Dedifferentiated amniotic fluid mesenchymal stem cell (primary cell): ENCODE measurements at regions not wholly inside any gene's neighbourhood (a gene's known extent, or its start where the extent isn't known, plus 50 kb on each side); places are given as distances from the start of the nearest gene placed in this dataset.

ENCODE experiments used
- DNase-seq: peaks from one replicate; pipeline ENCODE4 v3.0.0-alpha.2; 2016; ENCODE audit errors: extremely low spot score

DNA sequence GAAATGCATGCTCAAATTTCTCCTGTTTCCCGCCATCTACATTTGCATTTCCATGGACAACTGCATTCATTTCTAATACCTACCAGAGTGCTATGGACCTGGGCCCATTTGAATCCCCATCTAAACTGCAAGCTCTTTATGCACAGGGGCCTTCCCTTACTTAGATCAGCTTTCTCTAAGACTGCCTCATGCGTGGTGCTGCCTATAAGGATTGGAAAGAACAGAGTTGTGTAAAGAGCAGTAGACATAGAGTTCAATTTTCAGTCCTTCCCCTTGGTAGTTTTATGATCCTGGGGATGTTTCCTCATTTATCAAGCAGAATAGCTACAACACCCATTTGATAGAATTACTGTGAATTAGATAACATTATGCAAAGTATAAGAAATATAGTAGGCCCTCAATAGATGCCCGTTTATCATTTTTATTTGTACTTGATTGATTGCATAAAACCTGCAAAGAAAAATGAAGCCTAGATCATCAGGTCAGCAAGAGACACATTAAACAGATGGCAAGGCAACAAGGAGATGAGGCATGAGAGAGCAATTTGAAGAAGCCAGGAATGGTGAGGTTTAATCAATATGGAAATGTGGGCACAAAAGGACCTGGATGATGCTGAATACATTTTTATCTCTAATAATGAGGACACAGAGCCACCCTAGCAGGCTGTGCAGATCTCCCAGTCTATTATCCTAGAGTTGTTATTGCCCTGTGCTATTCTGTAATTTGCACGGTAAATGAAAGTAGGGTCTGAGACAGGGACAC lies 359.7 kb downstream of the FAM181B start:
- no peak for DNase-seq

DNA sequence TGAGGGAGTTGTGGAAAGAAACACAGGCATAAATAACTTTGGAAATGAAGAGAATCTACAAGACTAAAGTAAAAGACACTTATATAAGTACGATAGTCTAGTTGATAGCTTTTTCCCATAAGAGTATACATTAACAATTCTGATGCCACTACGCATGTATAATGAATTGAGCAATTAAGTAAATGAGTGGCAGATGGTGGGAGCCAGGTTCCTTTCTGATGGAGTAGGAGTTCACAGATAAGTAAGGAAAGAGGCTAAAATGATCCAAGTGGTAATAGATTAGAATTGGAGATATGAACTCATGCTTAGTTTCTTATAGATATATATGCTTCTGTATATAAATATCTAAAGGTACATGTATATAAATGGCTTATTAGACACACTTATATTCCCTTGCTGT lies 368.3 kb downstream of the FAM181B start:
- no peak for DNase-seq

DNA sequence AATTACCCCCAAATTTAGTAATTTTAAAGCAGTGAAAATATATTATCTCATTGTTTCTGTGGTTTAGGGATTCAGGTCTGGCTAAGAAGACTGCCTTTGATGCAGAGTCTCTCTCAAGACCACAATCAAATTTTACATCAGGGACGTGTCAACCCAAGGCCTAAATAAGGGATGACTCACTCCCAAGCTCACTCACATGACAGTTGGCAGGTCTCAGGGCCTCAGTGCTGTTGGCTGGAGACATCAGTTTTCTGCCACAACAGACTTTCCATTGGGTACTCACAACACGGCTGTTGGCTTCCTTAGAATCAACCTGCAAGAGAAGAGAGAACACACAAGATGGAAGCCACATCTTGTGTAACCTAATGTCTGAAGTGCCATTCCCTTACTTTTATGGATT lies 377.3 kb downstream of the FAM181B start:
- DNase-seq: no peak

DNA sequence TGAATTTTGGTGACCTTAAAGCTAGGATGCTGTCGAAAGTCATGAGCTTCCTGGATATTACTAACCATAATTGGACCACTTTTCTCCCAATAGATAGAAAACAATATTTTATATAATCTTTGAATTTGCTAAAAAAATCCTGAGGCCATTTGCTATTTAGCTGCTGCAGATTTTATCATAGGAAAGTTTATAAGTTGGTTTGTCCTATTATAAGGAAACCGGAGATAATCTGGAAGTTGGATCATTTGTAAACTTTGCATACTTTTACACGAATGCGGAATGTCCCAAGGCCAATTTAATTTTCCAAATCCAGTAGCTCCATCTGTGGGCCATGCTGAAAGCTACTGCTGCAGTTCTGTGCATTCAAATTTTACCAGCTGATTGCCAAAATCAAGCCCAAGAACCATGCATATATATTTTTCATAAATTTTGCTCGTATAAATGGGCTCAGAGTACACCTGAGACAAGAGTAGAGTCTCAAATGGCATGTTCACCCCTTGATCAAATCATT lies 378.3 kb downstream of the FAM181B start:
- no peak for DNase-seq

DNA sequence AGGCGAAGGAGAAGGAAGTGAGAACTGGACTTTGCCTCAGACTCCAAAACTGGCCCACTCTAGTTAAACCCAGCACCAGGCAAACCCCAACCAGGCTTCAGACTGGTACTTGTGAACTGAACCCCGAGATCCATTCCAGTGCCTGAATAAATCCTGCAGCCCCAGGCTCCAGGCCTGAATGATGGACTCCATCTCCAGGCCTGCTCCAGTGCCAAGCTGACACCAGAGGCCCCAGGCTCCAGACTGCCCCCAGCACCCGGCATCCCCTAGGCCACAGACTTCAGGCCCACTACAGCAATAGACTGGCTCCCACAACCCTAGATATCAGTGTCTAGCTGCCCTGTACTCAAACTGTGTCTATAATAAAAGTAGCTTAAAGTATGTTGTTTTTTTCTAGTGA lies 406.8 kb downstream of the FAM181B start:
- DNase-seq: no peak

DNA sequence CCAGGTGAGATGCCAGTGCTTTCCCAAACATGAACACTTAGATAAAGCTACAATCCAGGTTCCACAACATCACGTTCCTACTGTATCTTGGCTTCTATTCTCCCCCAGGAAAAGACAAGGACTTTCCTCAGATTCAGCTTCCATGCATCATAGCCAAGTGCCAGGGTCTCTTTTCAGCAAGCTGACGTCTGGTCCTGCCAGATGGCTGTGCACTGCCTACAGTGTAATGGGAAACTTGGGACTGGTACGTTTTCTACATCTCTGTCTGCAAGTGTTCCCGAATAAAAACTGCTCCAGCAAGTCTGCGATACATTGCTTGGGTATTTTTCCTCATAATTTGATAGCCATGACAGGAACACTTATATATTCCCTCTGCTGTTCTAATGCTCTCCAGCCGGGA lies 412.5 kb downstream of the FAM181B start:
- DNase-seq: no peak

DNA sequence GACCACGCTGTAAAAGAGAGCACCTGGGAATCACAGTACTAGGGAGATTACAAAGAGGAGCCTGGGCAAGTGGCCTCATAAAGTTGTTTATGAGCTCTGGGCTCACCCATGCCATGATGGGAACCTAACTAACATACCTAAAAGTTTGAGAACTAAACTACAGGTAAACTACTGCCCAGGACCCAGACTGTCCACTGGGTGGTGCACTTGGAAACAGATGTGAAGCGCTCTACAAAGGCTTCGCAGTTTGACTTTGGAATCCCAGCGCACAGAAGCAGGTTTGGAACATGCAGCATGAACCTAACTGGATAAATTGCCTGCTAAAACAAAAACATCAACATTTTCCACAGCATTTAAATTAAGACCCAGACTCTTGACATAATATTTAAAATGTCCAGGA lies 418.6 kb downstream of the FAM181B start:
- DNase-seq: no peak

DNA sequence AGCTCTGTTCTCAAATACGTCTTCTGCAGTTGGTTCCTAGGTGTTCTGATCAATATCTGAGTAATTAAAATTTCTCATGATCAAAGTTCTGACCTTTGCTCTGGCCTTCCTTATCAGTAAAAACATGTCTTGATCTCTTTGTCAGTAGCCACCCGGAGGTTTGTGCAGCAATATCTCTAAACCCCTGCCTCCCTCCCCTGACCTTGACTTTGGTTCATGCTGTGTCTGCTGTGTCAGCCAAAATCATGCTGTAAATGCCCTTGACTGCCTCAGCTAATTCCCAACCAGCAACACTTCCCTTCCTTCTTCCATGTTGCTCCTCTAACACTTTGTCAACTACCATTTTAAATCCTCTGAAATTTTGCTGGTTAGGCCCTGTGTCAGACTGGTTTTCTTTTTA lies 424.7 kb downstream of the FAM181B start:
- DNase-seq: no peak

DNA sequence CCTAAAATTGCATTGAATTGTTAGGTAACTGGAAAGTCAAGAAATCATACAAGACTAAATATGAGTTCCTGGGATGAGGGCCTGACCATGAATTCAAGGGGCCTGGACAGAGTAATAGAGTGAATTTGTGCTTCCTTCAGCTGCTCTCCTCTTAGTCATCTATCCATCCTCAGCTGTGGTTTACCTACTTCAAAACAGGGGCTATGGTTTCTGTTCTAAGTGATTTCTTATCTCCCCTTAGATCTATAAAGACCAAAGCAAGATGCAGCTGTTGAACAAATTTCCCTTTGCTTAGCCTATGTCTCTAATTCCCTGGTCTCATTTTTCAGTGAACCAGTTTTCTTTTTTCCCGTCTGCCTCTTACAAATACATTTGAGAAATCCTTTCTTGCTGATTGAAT lies 428.5 kb downstream of the FAM181B start:
- DNase-seq: no peak

DNA sequence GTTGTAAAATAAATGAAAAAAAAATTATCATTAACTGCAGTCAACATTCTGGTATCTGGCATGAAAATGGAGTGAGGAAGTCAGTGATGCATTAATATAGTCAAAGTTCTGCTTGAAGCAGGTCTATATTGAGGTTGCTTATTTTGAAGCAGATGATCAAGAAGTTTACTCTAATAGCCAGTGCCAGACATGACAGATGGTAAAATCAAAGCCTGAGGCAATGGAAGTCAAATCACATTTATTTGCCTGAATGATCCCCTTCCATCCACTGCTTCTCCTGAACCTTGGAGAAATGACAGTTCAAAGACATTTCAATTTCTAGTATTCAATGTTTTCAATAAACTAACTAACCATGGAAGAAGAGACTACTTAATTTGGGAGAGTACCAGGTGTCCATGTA lies 430.0 kb downstream of the FAM181B start:
- DNase-seq: no peak

DNA sequence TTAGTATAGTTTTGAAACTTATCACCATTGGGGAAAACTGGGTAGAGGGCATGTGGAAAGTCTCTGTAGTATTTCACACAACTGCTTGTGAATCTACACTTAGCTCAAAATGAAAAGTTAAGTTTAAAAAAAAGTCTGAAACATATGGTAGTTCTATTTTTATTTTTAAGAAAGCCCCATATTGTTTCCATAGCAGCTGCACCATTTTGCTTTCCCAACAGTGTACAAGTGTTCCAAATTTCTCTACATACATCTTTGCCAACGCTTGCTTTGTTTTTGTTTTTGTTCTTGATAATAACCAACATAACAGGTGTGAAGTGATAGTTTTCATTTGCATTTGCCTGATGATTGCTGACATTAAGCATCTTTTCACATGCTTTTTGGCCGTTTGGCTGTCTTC lies 445.2 kb downstream of the FAM181B start:
- no peak for DNase-seq

DNA sequence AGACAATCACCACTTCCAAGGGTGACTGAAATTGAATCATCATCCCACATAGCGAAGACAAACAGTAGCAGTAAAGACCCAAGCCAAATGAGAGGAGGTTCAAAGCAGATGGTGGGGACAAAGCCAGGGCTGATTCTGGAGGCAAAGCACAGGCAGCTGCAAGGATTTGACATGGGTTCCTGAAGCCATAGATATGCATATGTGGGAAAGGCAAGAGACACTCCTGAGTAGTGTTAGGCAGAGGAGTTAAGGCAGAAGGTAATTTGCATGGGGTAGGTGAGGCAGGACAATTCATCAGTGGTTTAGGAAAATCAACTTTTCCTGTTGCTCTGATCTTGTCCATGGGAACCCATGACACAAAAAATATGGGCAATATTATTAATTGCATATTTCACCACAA lies 462.8 kb downstream of the FAM181B start:
- no peak for DNase-seq

DNA sequence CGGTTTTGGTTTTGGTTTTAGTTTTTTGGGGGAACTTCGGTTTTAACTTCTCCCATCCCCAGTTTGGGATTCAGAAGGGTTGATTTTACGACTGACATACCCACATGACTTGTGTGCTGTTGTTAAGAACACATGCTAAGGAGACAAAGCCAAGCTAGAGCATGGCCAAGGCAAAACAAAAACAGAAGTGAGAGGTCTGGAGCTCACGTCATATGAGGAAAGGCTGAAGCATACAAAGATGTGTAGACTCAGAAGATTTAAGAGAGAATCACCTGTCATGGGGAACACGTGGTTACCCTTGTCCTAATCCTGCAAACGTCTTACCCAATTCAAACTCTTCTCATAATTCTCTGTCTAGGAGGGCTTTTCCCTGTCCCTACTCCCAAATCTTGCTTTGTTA lies 465.0 kb downstream of the FAM181B start:
- no peak for DNase-seq

DNA sequence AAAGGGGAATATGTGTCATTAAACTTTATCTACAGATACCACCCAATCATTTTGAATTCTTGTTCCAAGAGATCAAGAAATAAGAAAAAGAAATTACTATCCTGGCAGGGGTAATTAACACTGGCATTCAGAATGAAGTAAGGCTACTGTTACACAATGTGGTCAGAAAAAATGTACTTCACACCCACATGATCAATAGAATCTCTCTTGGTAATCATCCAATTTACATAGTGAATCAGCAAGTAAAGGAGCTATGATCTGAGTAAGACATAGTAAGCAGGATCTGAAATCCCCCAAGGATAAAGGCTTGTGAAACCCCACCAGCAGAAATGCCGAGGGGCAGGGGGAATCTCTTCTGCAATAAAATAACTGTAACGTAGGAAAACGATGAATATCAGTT lies 466.5 kb downstream of the FAM181B start:
- DNase-seq: no peak

DNA sequence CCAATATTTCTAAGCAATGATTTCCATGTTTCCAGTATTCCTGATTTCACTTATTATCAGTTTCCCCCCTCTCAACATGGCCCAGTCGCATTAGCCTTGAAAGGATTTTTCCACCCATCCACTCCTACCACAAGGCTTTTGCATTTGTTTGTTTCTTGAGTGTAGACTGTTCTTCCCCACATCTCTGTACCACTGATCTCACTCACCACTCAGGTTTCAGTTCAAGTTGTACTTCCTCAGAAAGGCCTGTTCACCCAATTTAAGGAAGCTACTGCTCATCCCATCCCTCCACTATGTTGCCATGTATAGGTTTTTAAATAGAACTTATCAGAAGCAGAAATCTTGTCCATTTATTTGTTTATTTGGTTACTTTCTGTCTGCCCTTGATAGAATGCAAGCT lies 472.3 kb downstream of the FAM181B start:
- no peak for DNase-seq

DNA sequence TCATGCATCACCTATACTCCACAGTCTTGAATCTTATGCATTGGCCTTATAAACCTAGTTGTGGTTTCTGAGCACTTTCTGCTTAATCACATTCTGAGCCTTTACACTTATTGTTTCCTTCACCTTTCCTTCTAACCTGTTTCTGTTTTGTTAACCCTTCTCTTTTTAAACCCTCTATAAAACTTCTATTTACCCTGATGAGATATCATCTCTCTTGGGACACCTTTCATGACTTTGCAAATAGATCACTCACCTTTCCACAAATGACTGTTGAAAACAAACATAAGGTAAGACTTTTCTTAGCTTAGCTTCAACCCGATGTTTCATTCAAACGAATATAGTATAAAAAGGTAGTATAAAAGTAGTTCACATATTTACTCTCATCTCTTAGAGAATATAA lies 483.6 kb downstream of the FAM181B start:
- no peak for DNase-seq

DNA sequence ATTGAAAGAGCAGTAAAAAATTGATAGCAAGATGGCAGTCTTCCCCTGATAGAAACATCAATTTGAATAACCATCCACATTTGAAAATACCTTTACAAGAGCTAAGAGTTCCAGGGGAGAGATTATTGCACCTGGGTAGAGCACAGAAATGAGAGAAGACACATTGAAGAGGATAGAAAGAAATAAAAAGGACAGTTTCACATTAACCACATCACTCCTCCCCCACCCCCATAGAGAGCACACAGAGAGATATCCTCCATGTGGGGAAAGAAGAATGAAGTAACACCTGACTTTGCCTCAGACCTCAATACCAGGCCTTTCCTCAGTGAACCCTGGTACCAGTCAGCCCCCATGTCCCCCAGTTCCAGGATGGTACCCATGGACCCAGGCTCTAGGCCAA lies 486.7 kb downstream of the FAM181B start:
- DNase-seq: no peak

DNA sequence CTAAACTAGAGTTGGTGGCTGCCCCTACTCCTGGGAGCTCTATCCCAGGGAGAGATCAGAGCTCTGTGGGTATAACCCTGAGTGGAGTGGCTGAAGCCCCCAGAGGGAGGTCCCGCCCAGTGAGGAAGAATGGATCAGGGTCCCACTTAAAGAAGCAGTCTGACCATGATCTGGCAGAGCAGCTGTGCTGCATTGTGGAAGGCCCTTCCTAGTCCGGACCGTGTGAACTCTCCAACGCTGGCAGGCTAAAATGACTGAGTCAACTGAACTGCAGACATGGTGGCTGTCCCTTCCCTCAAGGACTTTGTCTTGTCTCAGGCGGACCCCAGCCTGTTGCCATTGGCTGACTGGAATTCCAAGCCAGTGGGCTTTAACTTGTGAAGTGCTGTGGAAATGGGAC lies 494.2 kb downstream of the FAM181B start:
- DNase-seq: no peak

DNA sequence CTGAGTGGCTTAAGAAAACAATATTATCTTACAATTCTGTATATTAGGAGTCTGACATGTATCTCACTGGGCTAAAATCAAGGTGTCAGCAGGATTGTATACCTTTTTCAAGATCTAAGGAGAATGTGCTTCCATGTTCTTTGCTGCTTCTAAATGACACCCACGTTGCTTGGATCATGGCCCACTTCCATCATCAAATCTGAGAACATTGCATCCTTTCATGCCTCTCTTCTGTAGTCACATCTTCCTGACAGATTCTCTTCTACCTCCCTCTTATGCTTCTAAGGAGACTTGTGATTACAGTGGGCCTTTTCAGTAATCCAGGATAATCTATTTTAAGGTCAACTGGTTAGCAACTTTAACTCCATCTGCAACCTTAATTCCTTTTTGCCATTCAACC lies 499.4 kb downstream of the FAM181B start:
- DNase-seq: no peak

DNA sequence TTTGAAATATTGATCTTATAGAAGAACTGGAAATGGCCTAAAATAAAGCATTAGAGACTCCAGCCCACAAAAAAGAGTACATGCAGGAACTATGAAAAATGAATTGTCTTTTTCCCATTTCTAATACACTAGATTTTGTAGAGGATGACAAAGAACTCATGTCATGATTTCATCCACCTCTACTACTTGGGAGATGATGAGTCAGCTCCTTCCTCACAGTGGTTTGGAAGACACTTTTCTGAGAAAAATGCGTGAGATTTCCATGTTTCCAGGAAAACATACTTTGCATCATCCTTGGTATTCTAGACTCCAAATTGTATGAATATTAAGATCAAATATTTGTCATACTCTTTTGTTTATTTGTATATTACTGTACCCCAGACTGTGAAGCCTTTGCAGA lies 500.5 kb downstream of the FAM181B start:
- DNase-seq: no peak

DNA sequence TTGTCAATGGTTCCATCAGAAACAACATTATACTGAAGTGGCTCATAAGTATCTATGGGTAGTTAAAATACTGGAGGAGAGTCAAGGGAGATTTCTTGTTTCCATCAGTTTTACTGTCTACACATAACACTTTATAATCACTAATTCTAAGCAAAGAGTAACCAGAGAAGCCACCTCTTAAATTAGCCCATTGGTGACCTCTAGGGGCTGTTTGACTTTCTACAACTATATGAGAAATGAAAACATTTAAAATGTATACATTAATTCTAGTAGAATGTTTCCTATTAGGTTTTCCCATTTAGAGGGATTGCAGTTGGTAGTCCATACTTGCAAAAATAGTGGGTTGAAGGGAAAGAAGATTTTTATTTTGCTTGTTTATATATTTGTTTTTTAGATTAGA lies 504.3 kb downstream of the FAM181B start:
- DNase-seq: no peak

DNA sequence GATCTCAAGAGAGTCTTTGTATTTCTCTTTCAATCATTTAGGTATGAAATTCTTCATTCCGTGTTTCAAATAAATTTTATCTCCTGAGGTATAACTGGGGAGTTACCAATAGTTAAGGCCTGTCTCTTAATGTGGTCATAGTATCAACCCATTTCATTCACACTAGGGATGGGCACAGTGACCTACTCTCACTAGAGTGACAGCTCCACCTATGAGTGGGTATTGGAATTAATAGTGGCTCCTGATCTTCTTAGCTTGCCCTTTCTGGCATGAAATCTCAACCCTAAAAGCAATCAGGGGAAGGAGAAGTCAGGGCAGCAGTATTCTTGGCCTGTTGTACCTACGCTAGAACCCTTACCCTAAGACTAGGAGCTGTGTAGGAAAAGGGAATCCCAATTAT lies 507.7 kb downstream of the FAM181B start:
- no peak for DNase-seq

DNA sequence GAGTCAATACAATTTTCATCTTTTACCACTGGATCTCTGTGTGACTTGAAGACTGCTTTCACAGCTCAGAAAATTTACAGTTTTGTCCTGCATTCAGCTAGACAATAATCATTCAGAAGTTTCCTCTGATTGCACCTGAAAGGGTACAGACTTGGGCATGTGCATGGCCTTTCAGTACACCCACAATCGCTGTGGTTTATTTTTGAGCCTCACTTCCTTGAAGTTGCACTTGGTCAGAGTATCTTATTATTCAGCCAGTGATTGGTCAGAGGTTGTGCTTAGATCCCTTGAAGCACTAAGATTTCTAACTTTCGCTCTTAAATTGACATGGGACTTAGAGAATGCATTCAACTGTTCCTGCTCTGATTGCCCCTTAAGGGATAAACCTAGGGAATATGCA lies 508.2 kb downstream of the FAM181B start:
- DNase-seq: no peak

DNA sequence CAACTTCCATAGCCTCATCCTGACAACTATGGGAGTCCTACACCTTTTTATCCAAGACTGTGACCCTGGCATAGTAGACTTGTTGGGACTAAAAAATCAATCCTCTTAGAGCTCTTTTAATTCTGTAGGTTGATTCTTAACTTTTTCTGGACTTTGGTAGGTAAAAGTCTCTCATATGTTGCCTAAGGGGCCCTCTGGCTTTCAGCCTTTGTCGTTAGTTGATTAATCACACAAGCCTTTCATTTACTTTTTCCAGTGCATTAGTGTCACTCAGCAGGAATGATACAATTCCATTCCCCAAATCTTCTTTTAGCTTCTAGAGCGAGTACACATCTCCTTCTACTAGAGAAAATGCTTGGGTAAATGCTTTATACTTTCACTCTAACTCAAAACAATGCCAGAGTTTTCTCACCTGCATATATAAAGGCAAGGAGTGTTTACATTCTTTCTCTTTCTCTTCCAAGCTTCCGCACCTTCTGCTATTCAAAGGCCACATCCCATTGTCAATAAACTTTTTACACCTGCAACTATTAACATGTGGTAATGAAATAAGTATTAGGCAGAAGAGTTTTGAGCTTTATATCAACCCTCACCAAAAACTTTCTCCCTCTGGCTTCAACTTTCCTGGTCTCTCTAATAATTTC lies 516.6 kb downstream of the FAM181B start:
- DNase-seq: no peak
